GM21786 (cell line): ENCODE measurements at regions not wholly inside any gene's neighbourhood (a gene's known extent, or its start where the extent isn't known, plus 50 kb on each side); places are given as distances from the start of the nearest gene placed in this dataset.
"Not testable (repeated sequence)": the region's sequence is repeated elsewhere in the genome, so short reads cannot be mapped to it uniquely, and the experiment has no call there.

Experiments
- ATAC-seq: cut with Tn5 transposase; IDR thresholded peaks from one replicate; pipeline ENCODE4 v1.9.1; 2021; ENCODE audit not compliant: unreplicated experiment

DNA sequence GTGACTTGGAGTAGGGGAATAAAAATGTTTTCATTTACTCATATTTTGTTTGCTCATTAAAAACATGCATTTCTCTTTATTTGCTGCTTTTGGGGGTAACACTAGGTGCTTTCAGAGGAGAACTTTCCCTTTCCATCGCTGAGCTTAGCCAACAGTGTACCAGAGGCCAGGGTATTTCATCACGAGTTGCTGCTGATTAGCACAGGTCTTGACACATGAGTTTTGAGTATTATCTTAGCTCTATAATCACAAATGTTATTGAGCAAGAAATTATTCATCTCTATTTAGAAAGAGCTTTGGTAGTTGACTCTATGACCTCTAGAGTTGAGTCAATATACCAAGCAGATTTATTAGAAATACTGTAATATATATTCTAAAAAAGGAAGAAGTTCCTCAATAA, 375.9 kb downstream of the NXPH1 start:
- no peak for ATAC-seq

DNA sequence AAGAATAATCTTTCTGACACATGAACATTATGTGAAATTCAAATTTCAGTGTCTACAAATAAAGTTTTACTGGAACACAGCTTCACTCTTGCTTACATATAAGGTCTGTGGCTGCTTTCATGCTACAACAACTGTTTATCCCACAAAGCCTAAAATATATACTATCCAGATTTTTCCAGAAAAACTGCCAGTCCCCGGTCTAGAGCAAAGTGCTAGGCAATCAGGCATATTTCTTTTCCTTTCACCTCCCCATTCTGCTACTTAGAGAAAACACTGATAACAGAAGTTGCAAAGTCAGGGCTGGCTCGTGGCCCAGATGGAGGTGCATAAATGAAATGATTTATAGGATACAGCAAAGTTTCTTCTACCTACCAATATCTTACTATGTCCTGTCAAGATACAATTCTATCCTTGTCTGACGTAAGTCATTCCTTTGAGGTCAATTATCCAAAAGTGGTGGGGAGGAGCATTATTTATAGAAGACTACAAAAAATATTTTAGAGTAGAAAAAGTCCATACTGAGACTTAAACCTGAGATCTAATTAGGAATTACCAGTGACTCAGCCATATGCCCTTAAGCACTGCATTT, 384.1 kb downstream of the NXPH1 start:
- ATAC-seq: no peak

DNA sequence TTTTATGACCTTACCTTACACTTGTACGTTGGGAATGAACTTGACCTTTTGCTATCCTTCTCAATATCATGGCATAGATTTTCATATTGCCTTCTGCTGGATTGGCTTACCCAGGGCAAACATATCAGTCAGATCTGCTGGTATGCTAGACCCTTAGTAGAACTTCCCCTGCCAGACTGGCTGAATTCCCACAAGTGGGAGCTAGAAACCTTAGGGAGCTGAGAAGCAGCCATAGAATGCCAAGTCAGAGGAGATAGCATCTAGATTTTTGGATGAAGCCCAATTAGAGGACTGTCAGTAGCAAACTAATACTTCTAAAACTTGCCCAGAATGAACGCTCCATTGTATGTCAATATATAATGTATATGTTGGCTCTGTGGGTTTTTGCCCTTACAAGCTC, 385.0 kb downstream of the NXPH1 start:
- ATAC-seq: no peak

DNA sequence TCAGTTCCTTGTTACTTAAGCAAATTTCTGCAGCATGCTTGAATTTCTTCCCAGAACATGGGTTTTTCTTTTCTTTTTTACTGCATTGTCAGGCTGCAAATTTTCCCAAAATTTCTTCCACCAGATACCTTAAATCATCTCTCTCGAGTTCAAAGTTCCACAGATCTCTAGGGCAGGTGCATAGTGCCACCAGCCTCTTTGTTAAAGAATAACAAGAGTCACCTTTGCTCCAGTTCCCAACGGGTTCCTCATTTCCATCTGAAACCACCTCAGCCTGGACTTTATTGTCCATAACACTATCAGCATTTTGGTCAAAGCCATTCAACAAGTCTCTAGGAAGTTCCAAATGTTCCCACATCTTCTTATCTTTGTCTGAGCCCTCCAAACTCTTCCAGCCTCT, 389.2 kb downstream of the NXPH1 start:
- ATAC-seq: no peak

DNA sequence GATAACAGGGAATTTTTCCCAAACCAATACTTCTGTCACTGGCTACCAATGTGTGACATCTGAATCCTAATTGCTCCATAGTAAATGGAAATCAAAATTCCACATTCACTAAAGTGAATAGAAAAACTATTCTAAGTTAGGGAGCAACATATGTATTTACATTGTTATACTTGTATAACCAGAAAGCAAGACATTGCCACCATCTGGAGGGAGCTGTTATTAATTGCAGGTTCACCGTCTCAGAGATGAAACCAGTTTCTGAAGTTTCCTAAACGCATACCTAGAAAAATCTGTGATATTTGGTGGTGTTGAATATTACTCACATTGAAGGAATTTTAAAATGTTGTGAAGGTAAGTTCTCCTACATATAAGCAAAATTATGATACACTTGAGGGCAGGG, 390.1 kb downstream of the NXPH1 start:
- no peak for ATAC-seq

DNA sequence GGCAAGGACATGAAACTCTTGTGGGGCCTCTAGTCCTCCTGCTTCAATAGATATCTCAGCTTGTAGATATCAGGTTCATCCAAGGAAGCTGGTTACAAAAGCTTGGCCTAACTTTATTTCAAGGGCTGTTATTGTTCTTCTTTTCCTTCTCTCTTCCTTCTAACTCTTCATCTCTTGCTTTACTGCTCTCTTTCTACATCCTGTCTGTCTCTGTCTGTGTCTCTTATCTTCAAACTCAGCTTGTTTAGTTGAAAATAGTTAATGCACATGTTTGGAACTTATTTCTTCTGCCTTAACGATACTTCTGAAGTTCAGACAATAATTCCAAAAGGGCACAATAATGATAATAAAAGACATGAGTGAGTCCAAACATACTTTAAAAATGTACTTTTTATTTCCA, 393.9 kb downstream of the NXPH1 start:
- no peak for ATAC-seq

DNA sequence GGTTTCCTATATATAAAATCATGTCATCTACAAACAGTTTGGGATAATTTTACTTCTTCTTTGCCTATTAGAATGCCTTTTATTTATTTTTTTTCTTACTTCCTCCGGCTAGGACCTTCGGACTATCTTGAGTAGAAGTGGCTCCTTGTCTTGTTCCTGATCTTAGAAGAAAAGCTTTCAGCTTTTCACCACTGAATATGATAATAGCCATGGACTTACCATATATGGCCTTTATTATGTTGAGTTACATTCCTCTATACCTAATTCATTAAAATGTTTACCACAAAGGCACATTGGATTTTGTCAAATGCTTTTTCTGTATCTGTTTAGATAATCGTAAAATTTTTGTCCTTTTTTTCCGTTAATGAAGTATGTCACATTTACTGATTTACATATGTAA, 395.7 kb downstream of the NXPH1 start:
- no peak for ATAC-seq

DNA sequence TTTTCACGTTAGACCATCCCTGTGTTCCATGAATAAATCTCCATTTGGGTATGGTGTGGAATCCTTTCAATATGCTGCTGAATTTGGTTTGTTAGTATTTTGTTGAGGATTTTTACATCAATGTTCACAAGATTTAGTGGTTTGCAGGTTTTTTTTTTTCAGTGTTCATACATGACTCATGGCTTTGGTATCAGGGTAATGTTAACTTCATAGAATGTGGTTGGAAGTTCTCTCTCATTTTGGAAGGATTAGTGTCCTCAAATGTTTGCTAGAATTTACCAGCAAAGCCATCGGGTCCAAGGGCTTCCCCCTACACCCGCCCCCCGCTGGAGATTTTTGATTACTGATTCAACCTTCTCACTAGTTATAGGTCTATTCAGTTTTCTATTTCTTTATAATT, 398.0 kb downstream of the NXPH1 start:
- ATAC-seq: no peak

DNA sequence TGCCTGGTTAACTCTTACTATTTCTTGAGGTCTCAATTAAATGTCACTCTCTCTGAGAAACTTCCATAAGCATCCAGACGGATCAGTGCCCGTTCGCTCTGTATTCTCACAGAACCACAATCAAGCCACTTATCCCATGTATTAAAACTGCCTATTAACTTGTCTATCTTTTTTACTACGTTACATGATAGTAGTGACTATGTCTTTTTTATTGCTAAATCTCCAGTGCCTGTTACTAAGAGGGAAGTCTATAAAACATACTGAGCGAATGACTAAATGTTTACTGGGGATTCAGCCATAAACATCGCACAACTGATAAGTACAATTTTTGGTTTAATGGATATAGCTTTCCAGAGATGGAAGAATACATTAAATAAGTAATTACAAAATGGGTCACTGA, 399.9 kb downstream of the NXPH1 start:
- no peak for ATAC-seq

DNA sequence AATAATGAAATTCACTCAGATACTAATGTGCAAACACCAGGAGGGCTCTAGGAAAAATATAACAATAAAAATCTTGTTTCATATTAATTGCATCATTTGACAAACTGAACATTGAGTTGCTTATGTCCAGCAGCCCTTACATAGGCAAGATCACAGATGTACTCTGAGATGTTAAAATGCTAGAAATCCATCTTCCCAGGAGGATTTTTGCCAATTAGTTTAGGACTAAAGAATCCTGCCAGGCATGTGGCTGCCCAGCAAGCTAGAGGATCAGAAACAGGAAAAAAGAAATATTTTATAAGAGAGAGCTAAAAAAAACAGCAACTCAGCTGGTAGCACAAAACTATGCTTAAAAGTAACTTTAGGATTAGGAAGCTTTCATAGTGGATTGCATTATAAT, 407.8 kb downstream of the NXPH1 start:
- ATAC-seq: no peak

DNA sequence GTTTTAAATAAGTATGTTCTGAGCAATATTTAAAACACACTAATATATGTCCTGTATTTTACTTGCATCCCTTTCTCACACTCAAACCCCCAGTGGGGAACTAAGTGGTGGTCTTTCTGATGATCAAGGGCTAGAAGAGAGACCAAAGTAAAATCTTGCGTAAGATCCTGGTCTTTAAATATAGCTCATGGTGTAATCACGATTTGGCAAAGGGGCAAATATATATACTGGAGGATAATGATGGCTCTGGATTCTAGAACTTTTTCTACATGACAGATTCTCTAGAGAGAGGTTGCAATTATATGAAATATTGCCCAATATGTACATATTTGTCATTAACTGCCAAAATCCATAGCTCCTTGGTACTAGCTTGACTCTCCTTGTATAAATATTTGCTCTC, 438.3 kb downstream of the NXPH1 start:
- ATAC-seq: no peak

DNA sequence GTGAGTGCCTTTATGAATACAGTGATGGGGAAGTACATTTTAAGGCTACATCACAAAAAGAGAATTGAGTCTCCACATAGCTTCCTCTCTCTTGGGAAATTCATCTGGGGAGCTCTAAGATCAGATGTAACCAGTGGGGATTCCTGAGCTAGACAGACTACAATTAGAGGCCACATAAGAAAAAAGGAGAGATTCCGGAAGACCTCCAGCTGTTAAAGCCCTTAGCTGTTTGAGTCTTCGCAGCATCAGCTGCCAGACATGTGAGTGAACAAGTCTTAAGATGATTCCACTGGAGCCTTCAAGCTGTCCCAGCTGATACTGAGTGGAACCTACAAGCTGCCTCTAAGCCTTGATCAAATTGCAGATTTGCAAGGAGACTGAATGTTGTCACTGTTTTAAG, 448.5 kb downstream of the NXPH1 start:
- no peak for ATAC-seq

DNA sequence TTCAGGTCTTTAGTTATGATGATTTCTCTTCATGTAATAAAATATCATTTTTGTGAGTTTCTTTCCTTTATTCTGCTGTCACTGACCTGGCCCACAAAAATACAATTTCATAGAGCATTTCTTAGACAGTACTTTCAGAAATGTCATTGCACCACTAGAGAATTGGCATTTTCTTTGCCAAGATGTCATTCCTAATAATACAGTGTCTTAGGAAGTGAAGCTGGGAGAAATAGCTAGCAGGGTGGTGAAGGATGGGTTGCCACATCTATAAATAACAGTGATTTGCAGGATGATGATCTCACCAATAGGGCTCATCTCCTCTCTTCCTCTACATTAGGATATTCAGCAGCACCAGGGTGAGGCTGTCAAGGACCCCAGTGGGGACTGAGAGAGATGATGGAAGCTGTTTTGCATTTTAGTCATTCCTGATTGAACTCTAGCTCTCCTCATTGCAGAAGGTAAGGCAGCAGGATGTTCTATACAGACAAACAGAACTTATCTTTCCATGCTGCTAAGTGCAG, 452.1 kb downstream of the NXPH1 start:
- no peak for ATAC-seq

DNA sequence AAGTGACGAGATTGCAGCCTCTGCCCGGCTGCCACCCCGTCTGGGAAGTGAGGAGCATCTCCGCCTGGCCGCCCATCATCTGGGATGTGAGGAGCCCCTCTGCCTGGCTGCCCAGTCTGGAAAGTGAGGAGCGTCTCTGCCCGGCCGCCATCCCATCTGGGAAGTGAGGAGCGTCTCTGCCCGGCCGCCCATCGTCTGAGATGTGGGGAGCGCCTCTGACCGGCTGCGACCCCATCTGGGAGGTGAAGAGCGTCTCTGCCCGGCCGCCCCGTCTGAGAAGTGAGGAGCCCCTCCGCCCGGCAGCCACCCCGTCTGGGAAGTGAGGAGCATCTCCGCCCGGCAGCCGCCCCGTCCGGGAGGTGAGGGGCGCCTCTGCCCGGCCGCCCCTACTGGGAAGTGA, 456.9 kb downstream of the NXPH1 start:
- ATAC-seq: not testable (repeated sequence)

DNA sequence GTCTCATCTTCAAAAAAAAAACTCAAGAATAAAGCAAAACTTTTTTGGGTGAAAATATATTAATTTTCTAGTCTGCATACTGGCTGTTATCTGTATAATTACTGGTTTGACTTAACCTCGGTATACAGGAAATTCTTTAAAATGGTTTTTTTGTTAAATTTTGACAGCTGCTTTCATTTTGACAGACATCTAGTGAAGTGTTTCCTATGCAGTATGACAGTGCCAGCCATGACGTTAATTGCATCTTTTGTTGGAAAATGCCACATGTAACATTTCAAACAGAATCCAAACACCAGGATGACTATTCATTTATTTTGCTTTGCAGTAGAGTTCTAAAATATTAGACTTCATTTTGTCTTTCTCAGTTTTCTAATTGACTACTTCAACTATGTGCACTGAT, 460.4 kb downstream of the NXPH1 start:
- ATAC-seq: no peak

DNA sequence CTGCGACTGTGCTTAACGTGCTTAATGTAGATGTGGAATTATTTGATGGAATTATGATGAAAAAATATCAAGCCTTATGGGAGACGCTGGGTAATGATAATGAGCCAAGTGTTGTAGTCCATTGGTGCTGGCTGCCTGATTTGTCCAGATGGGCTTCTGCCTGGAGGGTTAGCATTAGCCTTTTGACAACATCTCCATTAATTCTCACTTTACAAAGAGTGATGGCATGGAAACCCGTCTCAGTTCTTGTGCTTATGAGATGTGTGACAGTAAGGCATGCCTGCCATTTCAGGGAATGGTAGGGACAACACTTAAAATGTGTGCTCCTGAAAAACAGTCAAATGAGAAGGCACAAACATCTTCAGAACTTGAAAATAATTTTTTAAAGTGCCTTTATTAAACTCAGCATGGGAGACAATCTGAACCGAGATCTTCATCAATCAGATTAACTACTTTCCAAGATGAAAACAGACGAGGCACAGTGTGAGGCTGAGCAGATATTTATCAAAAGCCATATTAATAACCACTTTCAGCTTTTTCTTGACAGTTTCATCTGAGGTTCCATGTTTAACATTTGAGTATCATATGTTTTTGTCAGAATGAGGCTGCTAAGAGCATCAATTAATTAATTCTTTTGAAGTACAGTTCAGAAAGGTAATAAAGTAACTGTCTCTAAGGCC, 473.1 kb downstream of the NXPH1 start:
- ATAC-seq: no peak

DNA sequence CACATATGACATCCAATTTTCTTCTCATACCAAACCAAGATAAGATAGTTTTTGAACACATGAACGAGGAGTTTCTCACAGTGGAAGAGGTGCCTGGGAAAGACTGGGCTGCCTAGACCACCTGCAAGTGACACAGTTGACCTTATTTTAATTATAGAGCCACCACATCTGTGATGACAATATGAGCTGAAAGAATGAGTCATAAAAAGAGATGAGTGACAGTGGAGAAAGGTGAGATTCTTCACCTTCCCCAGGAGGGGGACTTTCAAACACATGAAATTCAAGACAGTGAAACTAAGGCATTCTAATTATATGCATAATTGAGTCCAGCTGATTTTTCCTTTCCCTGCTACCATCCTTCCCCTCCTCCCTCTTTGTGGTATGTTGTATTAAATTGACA, 475.5 kb downstream of the NXPH1 start:
- ATAC-seq: no peak

DNA sequence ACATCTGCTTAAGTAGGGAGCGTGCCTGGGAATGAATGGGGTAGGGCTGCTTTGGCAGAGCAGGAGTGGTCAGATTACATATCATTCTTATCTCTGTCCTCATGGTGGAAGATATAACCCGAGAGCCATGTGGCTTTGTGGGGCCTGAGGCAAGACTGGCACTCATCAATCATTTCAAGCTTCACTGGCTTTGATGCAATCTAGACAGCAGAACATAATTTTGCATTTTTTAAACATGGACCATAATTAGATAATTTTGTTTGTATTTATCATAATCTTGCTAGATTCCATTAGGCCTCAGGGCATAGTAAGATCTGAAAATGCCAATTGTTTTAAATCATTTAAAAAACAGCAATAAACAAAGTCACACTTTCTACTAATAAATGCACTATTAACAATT, 480.3 kb downstream of the NXPH1 start:
- no peak for ATAC-seq

DNA sequence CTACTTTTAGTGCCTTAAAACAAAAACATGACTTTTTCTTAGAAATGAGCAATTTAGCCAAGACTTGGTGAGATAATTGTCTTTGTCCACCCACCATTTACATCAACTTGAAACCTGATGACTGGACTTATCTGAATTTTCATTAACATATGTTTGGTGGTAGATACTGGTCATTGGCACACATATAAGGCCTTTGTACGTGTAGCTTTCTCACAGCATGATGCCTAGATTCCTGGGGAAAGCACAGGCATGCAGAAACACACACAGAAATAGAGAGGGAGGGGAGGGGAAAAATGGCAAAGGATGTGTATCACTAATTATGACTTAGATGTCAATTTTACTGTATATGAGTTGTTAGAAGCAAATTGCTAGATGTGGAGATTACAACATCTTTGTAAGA, 488.4 kb downstream of the NXPH1 start:
- no peak for ATAC-seq

DNA sequence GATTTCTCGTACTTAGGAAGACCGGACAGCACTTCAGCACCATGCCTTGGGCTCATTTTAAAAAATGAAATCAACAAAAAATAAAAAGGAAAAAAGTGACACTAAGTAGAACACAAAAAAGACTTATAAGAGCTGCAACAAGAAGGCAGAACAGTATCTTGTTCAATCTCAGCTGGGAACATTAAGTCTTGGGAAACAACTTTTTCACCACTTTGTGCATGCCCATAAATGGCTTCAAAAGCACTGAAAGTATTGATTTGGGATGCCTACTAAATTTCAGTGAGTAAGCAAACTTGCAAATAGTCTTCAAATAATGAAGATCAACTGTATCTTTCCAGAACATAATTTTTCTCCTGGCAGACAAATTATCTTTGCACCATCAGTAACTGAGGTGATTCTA, 489.3 kb downstream of the NXPH1 start:
- ATAC-seq: no peak

DNA sequence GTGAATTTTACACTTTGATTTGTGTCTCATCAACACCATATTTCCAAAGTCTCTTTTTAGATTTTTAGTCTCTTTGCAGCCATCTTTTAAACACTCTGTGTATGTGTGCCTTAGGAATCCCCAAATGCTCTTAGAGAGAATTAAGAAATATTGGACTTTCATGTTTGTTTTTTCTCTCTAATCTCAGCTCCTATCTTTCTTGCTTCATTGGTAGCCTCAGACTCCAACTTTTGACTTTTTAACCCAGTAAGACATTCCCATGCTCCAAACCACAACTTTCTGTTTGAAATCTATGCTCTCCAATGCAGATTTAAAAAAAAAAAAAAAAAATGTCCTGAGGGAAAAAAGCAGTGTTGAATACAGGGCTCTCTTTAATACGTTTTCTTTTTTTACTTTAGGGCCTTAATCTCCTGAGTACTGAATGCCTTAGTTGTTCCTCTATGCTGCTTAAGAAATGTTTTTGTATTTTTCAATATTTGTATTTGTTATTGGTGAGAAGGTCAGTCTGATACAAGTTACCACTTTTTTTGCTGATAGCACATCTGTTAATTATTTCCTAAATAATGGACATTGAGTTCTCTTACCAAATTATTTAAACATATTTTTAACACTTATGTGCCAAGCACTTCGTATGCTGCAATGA, 489.9 kb downstream of the NXPH1 start:
- no peak for ATAC-seq

DNA sequence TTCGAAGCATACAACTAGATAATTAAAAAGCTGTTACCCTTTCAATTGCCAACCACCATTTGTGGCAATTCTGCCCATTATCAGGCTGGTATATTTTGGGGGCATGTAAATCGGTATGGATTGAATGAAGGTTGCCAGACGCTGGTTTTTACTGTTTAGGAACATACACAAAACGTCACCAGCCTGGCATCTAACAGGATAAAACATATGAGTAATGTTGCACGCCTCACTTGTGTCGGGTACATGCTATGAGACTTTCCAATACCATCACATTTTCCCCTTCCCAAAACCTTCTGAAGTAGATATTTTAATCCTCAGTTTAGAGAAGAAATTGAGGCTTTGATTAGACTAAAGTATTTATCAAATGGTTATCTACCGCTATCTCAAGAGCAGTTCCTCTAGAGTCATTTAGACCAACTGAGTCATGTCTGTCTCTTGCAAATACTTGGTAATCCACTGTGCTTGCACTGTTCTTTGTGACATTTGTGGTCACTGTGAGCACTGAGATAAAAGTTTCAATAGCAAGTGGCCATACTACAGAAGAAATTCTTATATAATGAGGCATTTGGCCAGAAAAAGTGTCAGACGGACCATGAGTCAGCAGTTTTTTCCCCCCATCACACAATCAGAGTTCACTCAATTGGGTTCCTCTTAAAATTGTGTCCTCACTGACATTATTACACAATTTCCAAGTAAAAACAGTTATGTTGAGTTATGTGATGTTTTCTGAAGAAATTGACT, 498.7 kb downstream of the NXPH1 start:
- no peak for ATAC-seq
